Mesendoderm (in vitro differentiated cells): ENCODE measurements at regions not wholly inside any gene's neighbourhood (a gene's known extent, or its start where the extent isn't known, plus 50 kb on each side); places are given as distances from the start of the nearest gene placed in this dataset.

Experiments
- DNase-seq: peaks from one replicate; pipeline ENCODE4 v3.0.0; 2013
- H2AK5ac ChIP-seq: 2 replicates; pipeline ENCODE4 v1.6.1; 2013; ENCODE audit warnings: low read length, inconsistent platforms
- H2BK120ac ChIP-seq: 2 replicates; pipeline ENCODE4 v1.6.1; 2013; ENCODE audit warnings: low read depth, mild to moderate bottlenecking, low read length, moderate library complexity, mixed read lengths
- H2BK15ac ChIP-seq: replicated peaks from 2 replicates; pipeline ENCODE4 v1.6.1; 2013; ENCODE audit warnings: low read depth, mild to moderate bottlenecking, moderate library complexity
- H2BK5ac ChIP-seq: 2 replicates; pipeline ENCODE4 v1.6.1; 2013; ENCODE audit warnings: low read length, inconsistent platforms
- H3K18ac ChIP-seq: 2 replicates; pipeline ENCODE4 v1.6.1; 2013; ENCODE audit warnings: mild to moderate bottlenecking, low read length, mixed read lengths
- H3K23ac ChIP-seq: one replicate; pipeline ENCODE4 v1.6.1; 2013; ENCODE audit warnings: low read length
- H3K27ac ChIP-seq: 2 replicates; pipeline ENCODE4 v1.5.1; 2013; ENCODE audit warnings: low read depth, mild to moderate bottlenecking, inconsistent platforms, low read length, moderate library complexity
- H3K27me3 ChIP-seq: 2 replicates; pipeline ENCODE4 v1.6.1; 2013; ENCODE audit warnings: low read length, control low read depth, mild to moderate bottlenecking, inconsistent platforms; ENCODE audit not compliant: insufficient read depth, poor library complexity
- H3K36me3 ChIP-seq: 2 replicates; pipeline ENCODE4 v1.6.1; 2013; ENCODE audit warnings: low read length, inconsistent platforms; ENCODE audit not compliant: control insufficient read depth, insufficient read depth
- H3K4ac ChIP-seq: one replicate; pipeline ENCODE4 v1.6.1; 2013; ENCODE audit warnings: low read depth, mild to moderate bottlenecking, low read length, moderate library complexity
- H3K4me1 ChIP-seq: 2 replicates; pipeline ENCODE4 v1.6.1; 2013; ENCODE audit warnings: low read depth, low read length, inconsistent platforms; ENCODE audit not compliant: control insufficient read depth
- H3K4me2 ChIP-seq: 2 replicates; pipeline ENCODE4 v1.6.1; 2013; ENCODE audit warnings: low read length
- H3K4me3 ChIP-seq: 2 replicates; pipeline ENCODE4 v1.5.1; 2013; ENCODE audit warnings: mild to moderate bottlenecking, low read length
- H3K56ac ChIP-seq: one replicate; pipeline ENCODE4 v1.6.1; 2013; ENCODE audit warnings: low read length
- H3K79me1 ChIP-seq: 2 replicates; pipeline ENCODE4 v1.6.1; 2013; ENCODE audit warnings: low read length, inconsistent platforms
- H3K79me2 ChIP-seq: 2 replicates; pipeline ENCODE4 v1.6.1; 2013; ENCODE audit warnings: mild to moderate bottlenecking, low read length; ENCODE audit not compliant: control insufficient read depth, insufficient read depth
- H3K9ac ChIP-seq: 2 replicates; pipeline ENCODE4 v1.6.1; 2013; ENCODE audit warnings: low read length, inconsistent platforms
- H4K5ac ChIP-seq: one replicate; pipeline ENCODE4 v1.6.1; 2013; ENCODE audit warnings: low read length
- H4K8ac ChIP-seq: one replicate; pipeline ENCODE4 v1.6.1; 2013; ENCODE audit warnings: low read depth, mild to moderate bottlenecking, control low read depth, low read length, moderate library complexity
- WGBS: extraction: QIAGEN DNeasy Blood & Tissue Kit; methylation state at CpG from one replicate; pipeline ENCODE4 v1.1.7; 2013; ENCODE audit warnings: low lambda C conversion rate, missing lambda C conversion rate; ENCODE audit not compliant: insufficient coverage; ENCODE audit errors: extremely low coverage; 5-methylcytosine and 5-hydroxymethylcytosine counted together

DNA sequence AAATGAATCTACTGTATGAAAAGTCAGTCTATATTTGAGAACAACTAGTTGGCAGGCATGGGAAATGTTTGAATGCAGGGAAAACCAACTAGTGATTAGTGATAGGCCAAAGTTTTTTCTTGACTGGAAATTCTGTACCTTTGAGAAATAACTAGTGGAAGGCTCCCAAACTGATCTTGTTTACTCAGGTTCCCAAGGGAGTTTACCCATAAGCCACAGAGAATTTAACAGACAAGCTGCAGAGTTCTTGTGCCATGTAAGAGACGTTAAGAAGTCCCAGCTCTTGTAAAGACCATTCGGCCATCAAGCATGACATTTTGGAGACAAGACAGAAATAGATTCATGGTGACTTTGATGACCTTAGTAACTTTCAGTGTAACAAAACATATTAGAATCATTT is 1882.8 kb upstream of the SEL1L start:
- Histone ChIP-seq H3K23ac (no peak overlapping the region), H3K4ac (no peak overlapping the region), H3K4me2 (no peak overlapping the region), H2AK5ac (no peak overlapping the region), H3K4me1 (no peaks in the 10 kb centered on the region), H3K79me1 (no peaks in the 10 kb centered on the region), H3K56ac (no peak overlapping the region), H2BK15ac (no peak overlapping the region), H2BK5ac (no peak overlapping the region), H3K9ac (no peak overlapping the region), H3K27ac (no peak overlapping the region), H4K8ac (no peak overlapping the region), H3K4me3 (no peak overlapping the region), H3K36me3 (no peaks in the 10 kb centered on the region), H3K18ac (no peak overlapping the region), H3K79me2 (no peaks in the 10 kb centered on the region), H3K27me3 (no peaks in the 10 kb centered on the region), H2BK120ac (no peak overlapping the region), H4K5ac (no peak overlapping the region)
- DNase-seq = no peak
- no CpG with 5 or more reads among the region's 2 CpGs for WGBS

DNA sequence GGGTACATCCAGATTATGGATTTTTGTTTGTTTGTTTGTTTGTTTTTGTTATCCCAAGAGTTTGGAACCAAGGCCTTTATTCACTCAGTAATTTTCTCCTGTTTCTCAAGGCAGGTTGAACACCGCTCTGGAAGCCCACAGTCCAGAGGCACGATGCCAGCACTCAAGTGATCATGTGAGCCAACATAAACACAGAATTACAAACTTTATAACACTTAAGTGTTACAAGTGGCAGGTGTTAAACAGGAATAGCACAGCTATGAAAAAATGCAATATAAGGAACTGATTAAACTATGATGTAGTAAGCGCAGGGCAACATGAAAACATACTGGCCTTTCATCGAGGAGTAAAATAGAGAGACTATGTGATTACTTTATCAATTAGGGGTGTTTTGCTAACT is 1885.8 kb upstream of the SEL1L start:
- H3K23ac ChIP-seq = no peak overlapping the region
- no CpG with 5 or more reads among the region's 4 CpGs for WGBS
- no peak overlapping the region for H3K27ac ChIP-seq

GRCh38 chr14:83421711-83422110 is 1888.1 kb upstream of the SEL1L start:
- no peaks in the 10 kb centered on the region for H3K79me1 ChIP-seq
- H3K4me1 ChIP-seq = no peaks in the 10 kb centered on the region
- no peak overlapping the region for H3K9ac ChIP-seq
- no CpG with 5 or more reads among the region's 2 CpGs for WGBS
- no peak overlapping the region for H4K5ac ChIP-seq
- H3K4me3 ChIP-seq = no peak overlapping the region
- no peak overlapping the region for H4K8ac ChIP-seq
- no peaks in the 10 kb centered on the region for H3K79me2 ChIP-seq
- no peak overlapping the region for H3K4ac ChIP-seq
- H3K4me2 ChIP-seq = no peak overlapping the region
- H3K27me3 ChIP-seq = no peaks in the 10 kb centered on the region
- H3K27ac ChIP-seq = no peak overlapping the region
- no peak overlapping the region for H2BK120ac ChIP-seq
- no peak for DNase-seq
- no peak overlapping the region for H3K18ac ChIP-seq
- no peaks in the 10 kb centered on the region for H3K36me3 ChIP-seq
- H3K23ac ChIP-seq = no peak overlapping the region
- no peak overlapping the region for H2AK5ac ChIP-seq
- no peak overlapping the region for H3K56ac ChIP-seq
- no peak overlapping the region for H2BK15ac ChIP-seq
- no peak overlapping the region for H2BK5ac ChIP-seq

More for the DNA sequence above, 1885.8 kb upstream of the SEL1L start:
- Histone ChIP-seq H3K18ac (no peak overlapping the region), H3K4me1 (no peaks in the 10 kb centered on the region), H3K79me1 (no peaks in the 10 kb centered on the region), H3K9ac (no peak overlapping the region), H3K4me2 (no peak overlapping the region), H2BK5ac (no peak overlapping the region), H2AK5ac (no peak overlapping the region), H4K5ac (no peak overlapping the region), H2BK15ac (no peak overlapping the region), H2BK120ac (no peak overlapping the region), H3K36me3 (no peaks in the 10 kb centered on the region), H3K79me2 (no peaks in the 10 kb centered on the region), H4K8ac (no peak overlapping the region), H3K4ac (no peak overlapping the region), H3K56ac (no peak overlapping the region), H3K4me3 (no peak overlapping the region), H3K27me3 (no peaks in the 10 kb centered on the region)
- DNase-seq = no peak

- no peak overlapping the region for H3K9ac ChIP-seq
- H3K4me3 ChIP-seq = no peak overlapping the region
- H4K8ac ChIP-seq = no peak overlapping the region
- no peak overlapping the region for H2AK5ac ChIP-seq
- H2BK5ac ChIP-seq = no peak overlapping the region
- no peaks in the 10 kb centered on the region for H3K79me1 ChIP-seq
- H3K79me2 ChIP-seq = no peaks in the 10 kb centered on the region
- no peak overlapping the region for H3K18ac ChIP-seq
- H3K36me3 ChIP-seq = no peaks in the 10 kb centered on the region
- DNase-seq = peak; percentile 13
- no peaks in the 10 kb centered on the region for H3K27me3 ChIP-seq
- no peak overlapping the region for H2BK15ac ChIP-seq
- H3K27ac ChIP-seq = no peak overlapping the region
- H2BK120ac ChIP-seq = no peak overlapping the region
- H3K4me2 ChIP-seq = no peak overlapping the region
- no peak overlapping the region for H3K56ac ChIP-seq
- H3K4me1 ChIP-seq = no peaks in the 10 kb centered on the region
- no peak overlapping the region for H3K4ac ChIP-seq
- no peak overlapping the region for H3K23ac ChIP-seq
- no peak overlapping the region for H4K5ac ChIP-seq
Observed at GRCh38 chr14:83425138-83425537, 1891.5 kb upstream of the SEL1L start.

GRCh38 chr14:83425706-83426105 is 1892.1 kb upstream of the SEL1L start:
- Histone ChIP-seq H3K4ac (no peak overlapping the region), H3K79me2 (no peaks in the 10 kb centered on the region), H2AK5ac (no peak overlapping the region), H3K23ac (no peak overlapping the region), H2BK5ac (no peak overlapping the region), H2BK15ac (no peak overlapping the region), H2BK120ac (no peak overlapping the region), H3K27me3 (no peaks in the 10 kb centered on the region), H4K8ac (no peak overlapping the region), H3K27ac (no peak overlapping the region), H3K79me1 (no peaks in the 10 kb centered on the region), H3K9ac (no peak overlapping the region), H3K4me2 (no peak overlapping the region), H3K4me1 (no peaks in the 10 kb centered on the region), H3K56ac (no peak overlapping the region), H3K36me3 (no peaks in the 10 kb centered on the region), H3K4me3 (no peak overlapping the region), H3K18ac (no peak overlapping the region), H4K5ac (no peak overlapping the region)
- no CpG with 5 or more reads among the region's 2 CpGs for WGBS
- no peak for DNase-seq

- no peaks in the 10 kb centered on the region for H3K4me1 ChIP-seq
- H3K79me1 ChIP-seq = no peaks in the 10 kb centered on the region
- H2BK5ac ChIP-seq = no peak overlapping the region
- no peak overlapping the region for H4K8ac ChIP-seq
- H4K5ac ChIP-seq = no peak overlapping the region
- no peaks in the 10 kb centered on the region for H3K79me2 ChIP-seq
- H2BK120ac ChIP-seq = no peak overlapping the region
- WGBS = no CpG with 5 or more reads among the region's 1 CpG
- no peak overlapping the region for H3K4ac ChIP-seq
- H3K4me2 ChIP-seq = no peak overlapping the region
- H2AK5ac ChIP-seq = no peak overlapping the region
- no peak overlapping the region for H3K18ac ChIP-seq
- no peak for DNase-seq
- no peaks in the 10 kb centered on the region for H3K27me3 ChIP-seq
- no peak overlapping the region for H3K27ac ChIP-seq
- H3K9ac ChIP-seq = no peak overlapping the region
- no peak overlapping the region for H3K23ac ChIP-seq
- no peak overlapping the region for H2BK15ac ChIP-seq
- no peaks in the 10 kb centered on the region for H3K36me3 ChIP-seq
- no peak overlapping the region for H3K4me3 ChIP-seq
- H3K56ac ChIP-seq = no peak overlapping the region
Observed at GRCh38 chr14:83433618-83434017, 1900.0 kb upstream of the SEL1L start.
